Endothelial cell of umbilical vein (primary cell): ENCODE measurements at regions not wholly inside any gene's neighbourhood (a gene's known extent, or its start where the extent isn't known, plus 50 kb on each side); places are given as distances from the start of the nearest gene placed in this dataset.

Experiments used
- BruUV-seq: library from RNA; stranded (reverse); fragments of 400-500 nt; replicated peaks from 2 replicates; lab custom pipeline; 2021; lab: Mats Ljungman, UMichigan
- CTCF ChIA-PET: fragments of 300-600, 350-600 bp; sonication (Branson Sonifier 250); formaldehyde crosslinking; loops from one replicate; lab custom pipeline; 2021; ENCODE audit warnings: antibody characterized with exemption, inconsistent platforms; lab: Charles Lee
- POLR2A ChIA-PET: fragments of 300-600, 350-600 bp; sonication (Branson Sonifier 250); formaldehyde crosslinking; loops from one replicate; lab custom pipeline; 2021; ENCODE audit warnings: antibody characterized with exemption, inconsistent platforms; lab: Charles Lee
- DNase-seq: peaks from one replicate; pipeline ENCODE4 v3.0.0-alpha.2; 2011; ENCODE audit warnings: low read depth, low spot score
- FAIRE-seq: peaks from 2 replicates; lab custom pipeline; 2011; peaks lifted over from hg19 to GRCh38; lab: Jason Lieb, UNC
- H2AFZ ChIP-seq: 2 replicates; pipeline ENCODE4 v1.6.0; 2012; ENCODE audit warnings: low read depth, low read length, control low read depth, inconsistent platforms
- H3K27ac ChIP-seq: 2 replicates; pipeline ENCODE4 v1.5.1; 2011; ENCODE audit warnings: low read depth, mild to moderate bottlenecking, control low read depth, low read length, moderate library complexity; ENCODE audit not compliant: insufficient read depth
- H3K27me3 ChIP-seq, 2 experiments: 2 replicates each; pipeline versions ENCODE4 v1.6.0 to v1.6.1; 2011; ENCODE audit warnings: low read length in 2 of 2, mixed read lengths in 1 of 2; ENCODE audit not compliant: control insufficient read depth in 2 of 2, insufficient read depth in 2 of 2
- H3K36me3 ChIP-seq, 2 experiments: 2 replicates in 1 of 2; 3 replicates in 1 of 2; pipeline ENCODE4 v1.5.1; 2011; ENCODE audit warnings: low read length in 2 of 2, mild to moderate bottlenecking in 1 of 2, moderate library complexity in 1 of 2; ENCODE audit not compliant: control insufficient read depth in 2 of 2, insufficient read depth in 2 of 2; ENCODE audit errors: extremely low read depth in 1 of 2
- H3K4me1 ChIP-seq: 3 replicates; pipeline ENCODE4 v1.5.1; 2011; ENCODE audit warnings: mild to moderate bottlenecking, low read length; ENCODE audit not compliant: control insufficient read depth, insufficient read depth; ENCODE audit errors: extremely low read depth
- H3K4me2 ChIP-seq: 2 replicates; pipeline ENCODE4 v1.6.1; 2011; ENCODE audit warnings: low read length, control low read depth, mixed read lengths; ENCODE audit not compliant: insufficient read depth
- H3K4me3 ChIP-seq, 3 experiments: fragments of 200-600 bp in 1 of 3; sonication (generic), shearing (Covaris generic) in 1 of 3; replicated peaks in 1 of 3; 2 replicates each; pipeline ENCODE4 v1.5.1; 2011 to 2016; ENCODE audit warnings: control low read depth in 3 of 3, low read length in 3 of 3, mild to moderate bottlenecking in 2 of 3, inconsistent platforms in 1 of 3, low read depth in 1 of 3, moderate library complexity in 1 of 3; ENCODE audit not compliant: insufficient read depth in 1 of 3
- H3K79me2 ChIP-seq: 2 replicates; pipeline ENCODE4 v1.6.0; 2012; ENCODE audit warnings: low read length, inconsistent platforms; ENCODE audit not compliant: control insufficient read depth, insufficient read depth
- H3K9ac ChIP-seq: replicated peaks from 2 replicates; pipeline ENCODE3; 2011; ENCODE audit warnings: low read length, control low read depth; ENCODE audit not compliant: insufficient read depth; ENCODE audit errors: extremely low read depth
- H3K9me1 ChIP-seq: replicated peaks from 3 replicates; pipeline ENCODE4 v1.6.0; 2011; ENCODE audit warnings: mild to moderate bottlenecking, low read length; ENCODE audit not compliant: control insufficient read depth, insufficient read depth; ENCODE audit errors: extremely low read depth
- H3K9me3 ChIP-seq: replicated peaks from 2 replicates; pipeline ENCODE4 v1.5.1; 2012; ENCODE audit warnings: low read length, inconsistent platforms; ENCODE audit not compliant: control insufficient read depth, insufficient read depth
- H4K20me1 ChIP-seq: replicated peaks from 2 replicates; pipeline ENCODE3; 2011; ENCODE audit warnings: mild to moderate bottlenecking, low read length; ENCODE audit not compliant: control insufficient read depth, insufficient read depth; ENCODE audit errors: extremely low read depth
- EZH2 ChIP-seq: IDR thresholded peaks from 2 replicates; pipeline ENCODE4 v1.6.1; 2012; ENCODE audit warnings: borderline replicate concordance, low read depth, mild to moderate bottlenecking, moderate library complexity, low read length, inconsistent platforms; ENCODE audit not compliant: severe bottlenecking
- FOS ChIP-seq: IDR thresholded peaks from 2 replicates; pipeline ENCODE4 v1.6.1; 2011; ENCODE audit warnings: mild to moderate bottlenecking, low read length, moderate library complexity, borderline replicate concordance; ENCODE audit not compliant: insufficient read depth
- GATA2 ChIP-seq: IDR thresholded peaks from 2 replicates; pipeline ENCODE4 v1.7.0; 2011; ENCODE audit warnings: low read depth, mild to moderate bottlenecking, moderate library complexity, mixed read lengths, low read length; ENCODE audit not compliant: insufficient read length, insufficient read depth
- JUN ChIP-seq: IDR thresholded peaks from 2 replicates; pipeline ENCODE4 v1.6.1; 2011; ENCODE audit warnings: borderline replicate concordance, low read depth; ENCODE audit not compliant: insufficient read length, insufficient read depth
- MYC ChIP-seq: IDR thresholded peaks from one replicate; pipeline ENCODE4 v1.6.1; 2011; ENCODE audit warnings: mild to moderate bottlenecking, low read depth, low read length
- POLR2A ChIP-seq: IDR thresholded peaks from 2 replicates; pipeline ENCODE4 v1.6.1; 2012; ENCODE audit warnings: low read depth, mild to moderate bottlenecking, control low read depth, low read length
- POLR2AphosphoS5 ChIP-seq: IDR thresholded peaks from 2 replicates; pipeline ENCODE4 v1.6.1; 2012; ENCODE audit warnings: low read depth, mild to moderate bottlenecking, control low read depth, low read length, moderate library complexity; ENCODE audit not compliant: insufficient read depth
- dilution Hi-C: fragments of 300-500 bp; cut with MboI; formaldehyde crosslinking; loops from one replicate; pipeline ENCODE4 v1.15.0; 2019; ENCODE audit warnings: low sequenced_read_pairs; ENCODE audit not compliant: extremely low pct_ligation_motif_present
- intact Hi-C: fragments of 100-400 bp; cut with micrococcal nuclease; formaldehyde crosslinking; loops from one replicate; pipeline ENCODE4 v1.10.0; 2022
- TF ChIP-seq, protein P1 (sequence below), 2 donors: IDR thresholded peaks; 1 replicate in 1 of 2; 2 replicates in 1 of 2; pipeline ENCODE4 v1.5.1; 2011; ENCODE audit warnings: low read length in 2 of 2, mild to moderate bottlenecking in 2 of 2, moderate library complexity in 2 of 2, control low read depth in 1 of 2, inconsistent platforms in 1 of 2, low read depth in 1 of 2; ENCODE audit not compliant: insufficient read depth in 1 of 2; ENCODE audit errors: extremely low read depth in 1 of 2
- TF ChIP-seq, protein P2 (sequence below): IDR thresholded peaks from 2 replicates; pipeline ENCODE4 v1.6.1; 2011; ENCODE audit not compliant: insufficient read depth, insufficient read length

DNA sequence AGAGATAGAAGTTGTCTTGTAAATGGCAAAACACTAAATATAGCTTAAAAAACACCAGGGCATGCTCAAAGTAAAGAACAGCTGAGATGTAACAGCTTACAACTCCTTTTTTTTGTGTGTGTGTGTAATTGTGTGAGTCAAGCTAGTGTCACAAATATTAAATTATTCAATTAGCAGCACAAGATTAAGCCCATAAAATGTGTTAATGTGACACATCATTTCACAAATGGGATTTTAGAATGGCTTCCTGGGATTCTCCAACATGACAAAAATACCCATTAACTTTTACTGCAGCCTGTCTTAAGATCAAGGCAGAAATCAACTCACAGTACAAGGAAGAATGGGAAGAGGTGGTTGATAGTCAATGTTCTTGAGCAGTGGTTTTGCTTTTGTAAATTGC is 251.4 kb downstream of the KIF20B start:
- H3K9ac ChIP-seq: no peak overlapping the region
- BruUV-seq: no TSS peak
- H3K79me2 ChIP-seq: no peaks in the 10 kb centered on the region
- no peak overlapping the region for H2AFZ ChIP-seq
- ChIA-PET CTCF (interaction anchor here (1.9 kb wide), 2 partner anchors 182 to 835 kb away, joined by 4 to 9 read pairs; no protein-coding TSS in a partner anchor), POLR2A (no interaction called here)
- intact Hi-C loops: loop anchor here (10.0 kb wide), 2 partner anchors 158 to 912 kb away; no protein-coding TSS in a partner anchor
- no peaks in the 10 kb centered on the region for H3K36me3 ChIP-seq
- DNase-seq: no peak
- H3K9me3 ChIP-seq: no peaks in the 10 kb centered on the region
- H3K4me2 ChIP-seq: no peak overlapping the region
- peaks cover 0 to 8% of the 10 kb centered on the region in 2 experiments for H3K27me3 ChIP-seq
- no peak overlapping the region for H3K27ac ChIP-seq
- H3K4me1 ChIP-seq: no peaks in the 10 kb centered on the region
- TF ChIP-seq, protein P1, sequence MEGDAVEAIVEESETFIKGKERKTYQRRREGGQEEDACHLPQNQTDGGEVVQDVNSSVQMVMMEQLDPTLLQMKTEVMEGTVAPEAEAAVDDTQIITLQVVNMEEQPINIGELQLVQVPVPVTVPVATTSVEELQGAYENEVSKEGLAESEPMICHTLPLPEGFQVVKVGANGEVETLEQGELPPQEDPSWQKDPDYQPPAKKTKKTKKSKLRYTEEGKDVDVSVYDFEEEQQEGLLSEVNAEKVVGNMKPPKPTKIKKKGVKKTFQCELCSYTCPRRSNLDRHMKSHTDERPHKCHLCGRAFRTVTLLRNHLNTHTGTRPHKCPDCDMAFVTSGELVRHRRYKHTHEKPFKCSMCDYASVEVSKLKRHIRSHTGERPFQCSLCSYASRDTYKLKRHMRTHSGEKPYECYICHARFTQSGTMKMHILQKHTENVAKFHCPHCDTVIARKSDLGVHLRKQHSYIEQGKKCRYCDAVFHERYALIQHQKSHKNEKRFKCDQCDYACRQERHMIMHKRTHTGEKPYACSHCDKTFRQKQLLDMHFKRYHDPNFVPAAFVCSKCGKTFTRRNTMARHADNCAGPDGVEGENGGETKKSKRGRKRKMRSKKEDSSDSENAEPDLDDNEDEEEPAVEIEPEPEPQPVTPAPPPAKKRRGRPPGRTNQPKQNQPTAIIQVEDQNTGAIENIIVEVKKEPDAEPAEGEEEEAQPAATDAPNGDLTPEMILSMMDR (IDR thresholded peaks at IDR 0.05; ENCODE audit: extremely low read depth in 1 of 2, insufficient read depth in 1 of 2, low read depth in 1 of 2, low read length in 2 of 2): no peak
- TF ChIP-seq, protein P2, sequence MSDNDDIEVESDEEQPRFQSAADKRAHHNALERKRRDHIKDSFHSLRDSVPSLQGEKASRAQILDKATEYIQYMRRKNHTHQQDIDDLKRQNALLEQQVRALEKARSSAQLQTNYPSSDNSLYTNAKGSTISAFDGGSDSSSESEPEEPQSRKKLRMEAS: no peak
- TF ChIP-seq FOS (no peak), JUN (no peak), EZH2 (no peak), MYC (no peak), POLR2AphosphoS5 (no peak), POLR2A (no peak), GATA2 (no peak)
- no peak overlapping the region for H3K4me3 ChIP-seq
- FAIRE-seq: no peak
- dilution Hi-C loops: no loop called here
- H3K9me1 ChIP-seq: no peaks in the 10 kb centered on the region
- no peaks in the 10 kb centered on the region for H4K20me1 ChIP-seq
